ENCODE measurements at regions not wholly inside any gene's neighbourhood (a gene's known extent, or its start where the extent isn't known, plus 50 kb on each side); places are given as distances from the start of the nearest gene placed in this dataset.

DNA sequence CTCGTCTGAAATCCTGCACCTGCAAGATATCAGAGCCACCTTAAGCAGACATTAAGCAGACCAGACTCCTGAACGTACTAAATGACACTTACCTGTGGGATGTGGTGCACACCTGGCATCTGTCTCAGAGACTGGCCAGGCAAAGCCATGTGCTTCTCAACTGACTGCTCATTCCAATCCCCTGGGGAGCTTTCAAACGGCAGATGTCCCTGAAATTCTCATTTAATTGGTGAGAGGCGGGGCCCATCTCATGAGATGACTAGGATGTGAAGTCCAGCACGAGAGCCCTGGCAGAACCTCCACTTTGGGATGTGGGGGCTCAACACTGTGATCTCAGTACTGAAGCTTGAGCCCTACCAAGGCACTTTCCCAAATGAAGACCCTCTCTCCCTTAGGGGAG lies 84.9 kb upstream of the HMGXB4 start:
- peaks cover 46% of the 10 kb centered on the region for H3K27me3 ChIP-seq
- no peak for DNase-seq (ENCODE audit: low spot score in 2 of 2)
- no peaks in the 10 kb centered on the region for H3K9me3 ChIP-seq
- TF ChIP-seq CTCF (IDR thresholded peaks at IDR 0.05) (no peak), POLR2A (IDR thresholded peaks at IDR 0.05) (no peak), POLR2AphosphoS5 (IDR thresholded peaks at IDR 0.05) (no peak), EP300 (IDR thresholded peaks at IDR 0.05) (no peak)
- H3K27ac ChIP-seq, result no peak overlapping the region
- H3K36me3 ChIP-seq, result no peaks in the 10 kb centered on the region
- no peak overlapping the region for H3K4me3 ChIP-seq
- WGBS, result 26% methylated on average over 5 of the region's 5 CpGs
- no peaks in the 10 kb centered on the region for H3K4me1 ChIP-seq

DNA sequence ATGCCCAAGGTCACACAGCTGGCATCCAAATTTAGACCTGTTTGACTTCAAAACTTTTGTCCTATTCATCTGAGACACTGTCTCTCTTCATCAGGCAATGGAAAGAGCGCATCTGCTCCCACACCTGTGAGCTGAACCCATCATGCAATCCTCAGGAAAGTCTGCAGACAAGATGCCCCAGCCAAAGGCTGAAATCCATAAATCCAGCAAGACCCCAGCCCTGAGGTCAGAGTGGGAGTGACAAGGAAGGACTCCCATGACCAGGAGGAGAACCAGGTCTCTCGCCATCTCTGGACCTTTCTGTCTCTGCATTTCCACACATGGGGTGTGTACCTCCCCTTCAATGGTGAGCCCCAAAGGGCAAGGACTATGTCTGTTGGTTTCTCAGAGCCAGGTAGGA lies 83.6 kb upstream of the HMGXB4 start:
- Histone ChIP-seq H3K4me3 (no peak overlapping the region), H3K27me3 (peaks cover 50% of the 10 kb centered on the region), H3K4me1 (no peaks in the 10 kb centered on the region), H3K9me3 (no peaks in the 10 kb centered on the region), H3K36me3 (no peaks in the 10 kb centered on the region), H3K27ac (no peak overlapping the region)
- DNase-seq (ENCODE audit: low spot score in 2 of 2), result no peak
- 78% methylated on average over 2 of the region's 2 CpGs for WGBS
- TF ChIP-seq POLR2AphosphoS5 (IDR thresholded peaks at IDR 0.05), result no peak
- no peak for TF ChIP-seq POLR2A (IDR thresholded peaks at IDR 0.05)
- TF ChIP-seq EP300 (IDR thresholded peaks at IDR 0.05), result no peak
- TF ChIP-seq CTCF (IDR thresholded peaks at IDR 0.05), result no peak

DNA sequence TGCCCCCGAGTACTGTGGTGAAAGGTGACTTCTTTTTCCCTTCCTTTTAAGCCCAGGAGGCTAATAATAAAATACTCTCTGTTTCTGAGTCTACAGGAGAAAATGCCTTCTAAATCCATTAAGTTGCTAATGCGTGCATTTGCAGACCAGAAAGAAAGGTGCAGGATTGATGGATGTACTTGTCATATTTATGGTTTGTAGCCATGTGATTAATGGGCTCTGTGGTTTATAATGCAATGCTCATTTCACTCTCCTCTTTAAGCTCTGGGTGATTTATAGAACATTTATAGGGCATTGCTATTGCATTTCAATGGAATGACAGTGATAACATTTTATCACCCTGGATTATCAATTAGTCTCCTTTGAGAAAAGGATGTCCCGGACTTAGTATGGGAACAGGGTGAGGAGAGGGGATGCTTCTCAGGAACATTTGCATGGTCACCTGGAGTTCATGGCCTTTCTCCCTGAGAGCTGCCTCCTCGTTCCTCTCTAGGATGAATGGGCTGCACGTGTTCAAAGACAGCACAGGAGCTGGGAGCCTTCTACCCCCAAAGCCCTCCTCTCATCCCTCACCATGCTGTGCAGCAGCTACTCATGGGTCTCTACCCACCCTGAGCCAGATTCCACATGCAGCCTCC lies 82.8 kb upstream of the HMGXB4 start:
- Histone ChIP-seq H3K4me3 (no peak overlapping the region), H3K36me3 (no peaks in the 10 kb centered on the region), H3K27ac (no peak overlapping the region), H3K9me3 (no peaks in the 10 kb centered on the region), H3K27me3 (peaks cover 50% of the 10 kb centered on the region), H3K4me1 (no peaks in the 10 kb centered on the region)
- WGBS, result 11% methylated on average over 5 of the region's 5 CpGs
- no peak for DNase-seq (ENCODE audit: low spot score in 2 of 2)
- TF ChIP-seq POLR2A (IDR thresholded peaks at IDR 0.05) (no peak), CTCF (IDR thresholded peaks at IDR 0.05) (no peak), EP300 (IDR thresholded peaks at IDR 0.05) (no peak), POLR2AphosphoS5 (IDR thresholded peaks at IDR 0.05) (no peak)

DNA sequence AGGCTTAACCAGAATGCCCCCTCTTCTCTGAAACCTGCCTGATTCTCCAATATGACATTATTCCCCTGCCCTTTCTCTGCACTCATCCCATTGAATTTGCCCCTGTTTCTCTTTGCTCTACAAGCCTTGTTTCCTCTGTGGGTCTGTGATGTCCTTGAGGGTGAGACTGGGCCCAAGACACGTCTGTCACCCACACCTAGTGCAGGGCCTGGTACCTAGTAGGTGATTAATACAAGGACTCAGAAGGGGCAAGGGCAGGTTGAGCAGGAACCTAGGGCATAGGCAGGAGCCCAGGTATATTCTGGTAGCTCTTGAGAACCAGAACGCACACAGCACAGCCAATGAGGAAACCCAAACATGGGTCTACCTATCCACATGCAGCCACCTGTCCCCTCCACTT lies 81.9 kb upstream of the HMGXB4 start:
- Histone ChIP-seq H3K9me3 (no peaks in the 10 kb centered on the region), H3K27ac (no peak overlapping the region), H3K4me3 (no peak overlapping the region), H3K36me3 (no peaks in the 10 kb centered on the region), H3K27me3 (peaks cover 50% of the 10 kb centered on the region), H3K4me1 (no peaks in the 10 kb centered on the region)
- no peak for DNase-seq (ENCODE audit: low spot score in 2 of 2)
- TF ChIP-seq EP300 (IDR thresholded peaks at IDR 0.05) (no peak), POLR2AphosphoS5 (IDR thresholded peaks at IDR 0.05) (no peak), CTCF (IDR thresholded peaks at IDR 0.05) (no peak), POLR2A (IDR thresholded peaks at IDR 0.05) (no peak)
- WGBS, result 83% methylated on average over 2 of the region's 2 CpGs

DNA sequence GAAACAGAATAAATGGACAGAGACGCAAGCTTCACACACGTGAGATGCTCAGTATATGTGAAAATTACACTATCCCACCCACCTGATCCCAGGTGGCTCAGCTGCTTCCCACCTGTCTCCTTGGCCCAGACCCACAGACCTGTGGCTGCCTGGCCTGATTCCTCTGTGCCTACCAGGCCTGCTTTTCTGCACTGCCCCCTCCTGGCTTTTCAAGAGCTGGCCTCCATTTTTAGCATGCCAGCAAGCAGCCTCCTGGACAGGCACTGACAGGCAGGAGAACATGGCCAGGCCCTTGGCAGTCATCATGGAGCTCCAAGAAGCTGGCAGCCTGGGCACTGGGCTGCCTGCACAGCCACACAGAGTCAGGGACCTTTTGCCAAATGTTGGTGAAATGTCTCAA lies 79.5 kb upstream of the HMGXB4 start:
- DNase-seq (ENCODE audit: low spot score in 2 of 2), result no peak
- WGBS, result 66% methylated on average over 2 of the region's 2 CpGs
- no peak overlapping the region for H3K27ac ChIP-seq
- no peaks in the 10 kb centered on the region for H3K4me1 ChIP-seq
- H3K9me3 ChIP-seq, result no peaks in the 10 kb centered on the region
- peaks cover 31% of the 10 kb centered on the region for H3K27me3 ChIP-seq
- TF ChIP-seq EP300 (IDR thresholded peaks at IDR 0.05), result no peak
- TF ChIP-seq POLR2AphosphoS5 (IDR thresholded peaks at IDR 0.05), result no peak
- TF ChIP-seq POLR2A (IDR thresholded peaks at IDR 0.05), result no peak
- TF ChIP-seq CTCF (IDR thresholded peaks at IDR 0.05), result no peak
- H3K4me3 ChIP-seq, result no peak overlapping the region
- H3K36me3 ChIP-seq, result no peaks in the 10 kb centered on the region
